Stimulated activated CD8-positive, alpha-beta memory T cell treated with anti-CD3 and anti-CD28 coated beads, Interleukin-12 subunit alpha, Interleukin-12 subunit beta, amount 100 ng/mL, for 24 hours (primary cell): ENCODE measurements at regions not wholly inside any gene's neighbourhood (a gene's known extent, or its start where the extent isn't known, plus 50 kb on each side); places are given as distances from the start of the nearest gene placed in this dataset.
"Not testable (repeated sequence)": the region's sequence is repeated elsewhere in the genome, so short reads cannot be mapped to it uniquely, and the experiment has no call there.

Experiments used
- DNase-seq: peaks from one replicate; pipeline ENCODE4 v3.0.0-alpha.2; 2020; ENCODE audit errors: extremely low read depth

DNA sequence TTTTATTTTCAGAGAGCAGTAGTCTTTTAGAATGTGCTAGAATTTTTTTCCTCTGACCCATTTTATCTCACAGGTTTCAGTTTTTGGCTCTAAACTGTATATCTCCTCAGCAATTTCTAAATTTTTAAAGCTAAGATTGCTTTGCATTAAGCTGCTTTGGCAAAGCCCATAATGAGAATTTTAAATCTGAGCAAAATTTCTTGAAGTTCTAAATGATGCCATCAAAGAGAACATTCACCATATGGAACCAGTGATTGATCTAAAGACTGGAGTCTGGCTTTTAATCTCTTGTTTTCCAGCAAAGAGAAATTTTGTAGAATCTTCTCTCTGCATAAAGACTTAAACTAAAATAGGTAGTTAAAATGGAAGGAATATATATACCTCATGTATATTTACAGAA, 313.6 kb downstream of the TBC1D32 start:
- no peak for DNase-seq

- DNase-seq, result no peak
Observed at GRCh38 chr6:121008553-121008952, 325.7 kb downstream of the TBC1D32 start.

DNA sequence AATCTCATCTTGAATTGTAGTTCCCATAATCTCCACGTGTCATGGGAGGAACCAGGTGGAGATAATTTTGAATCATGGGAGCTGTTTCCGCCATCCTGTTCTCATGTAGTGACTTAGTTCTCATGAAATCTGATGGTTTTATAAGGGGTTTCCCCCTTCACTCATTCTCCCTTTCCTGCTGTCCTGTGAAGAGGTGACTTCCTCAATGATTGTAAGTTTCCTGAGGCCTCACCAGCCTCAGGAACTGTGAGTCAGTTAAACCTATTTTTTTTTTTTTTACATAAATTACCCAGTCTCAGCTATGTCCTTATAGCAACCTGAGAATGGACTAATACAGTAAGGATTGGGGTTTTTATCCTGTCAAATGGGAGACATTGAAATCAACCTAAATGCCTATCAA, 328.3 kb downstream of the TBC1D32 start:
- no peak for DNase-seq

DNA sequence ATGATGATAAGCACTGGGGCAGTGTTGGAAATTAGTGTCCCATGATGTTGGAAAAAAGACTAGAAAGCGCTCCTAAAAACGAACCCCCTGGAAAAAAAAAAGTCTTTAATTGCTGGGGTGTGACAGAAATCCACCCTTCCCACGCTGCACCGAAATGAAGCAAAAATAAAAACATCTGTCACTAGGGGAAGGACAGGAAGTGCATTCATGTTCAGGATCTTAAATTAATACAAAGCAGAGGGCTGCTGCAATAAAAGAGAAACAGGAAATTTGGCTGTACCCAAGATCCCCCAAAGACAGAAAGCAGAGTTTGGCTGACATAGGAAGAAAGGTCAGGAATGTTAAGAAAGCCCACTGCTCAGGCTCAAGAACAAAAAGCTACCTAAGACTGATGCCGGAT, 333.9 kb downstream of the TBC1D32 start:
- DNase-seq, result no peak

DNA sequence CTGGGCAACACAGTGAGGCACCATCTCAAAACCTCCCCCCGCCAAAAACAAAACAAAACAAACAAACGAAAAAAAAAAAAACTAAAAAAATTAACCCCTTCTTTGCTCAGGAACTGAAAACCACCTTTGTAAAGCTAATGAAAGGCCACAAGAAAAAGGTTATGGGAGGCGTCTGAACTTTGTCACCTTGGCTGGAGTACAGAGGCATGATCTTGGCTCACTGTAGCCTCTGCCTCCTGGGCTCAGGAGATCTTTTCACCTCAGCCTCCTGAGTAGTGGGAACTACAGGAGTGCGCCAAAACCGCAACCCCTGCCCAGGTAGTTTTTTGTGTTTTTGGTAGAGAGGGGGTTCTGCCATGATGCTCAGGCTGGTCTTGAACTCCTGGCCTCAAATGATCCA, 337.9 kb downstream of the TBC1D32 start:
- DNase-seq, result no peak

- no peak for DNase-seq
Observed at GRCh38 chr6:120994573-120994967, 339.7 kb downstream of the TBC1D32 start.

GRCh38 chr6:120993929-120994572, 340.2 kb downstream of the TBC1D32 start:
- no peak for DNase-seq

- no peak for DNase-seq
Observed at GRCh38 chr6:120992257-120992656, 342.0 kb downstream of the TBC1D32 start.

DNA sequence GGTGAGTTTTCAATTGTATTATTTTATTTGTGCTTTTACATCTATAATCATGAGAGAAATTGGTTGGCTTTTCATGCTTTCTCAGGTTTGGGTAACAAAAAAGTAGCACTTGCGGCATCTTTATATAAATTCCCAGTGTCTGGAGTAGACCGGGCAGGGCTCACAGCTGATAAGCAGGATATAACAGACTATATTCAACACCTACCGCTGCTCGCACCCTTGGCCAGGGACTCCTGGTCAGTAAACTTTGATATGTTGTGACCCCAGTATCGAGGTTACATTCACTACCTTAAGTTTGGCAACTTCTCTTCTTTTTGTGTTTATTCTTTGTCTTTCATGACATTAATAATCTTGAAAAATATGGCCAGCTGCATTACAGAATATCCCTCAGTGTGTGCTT, 343.4 kb downstream of the TBC1D32 start:
- no peak for DNase-seq

DNA sequence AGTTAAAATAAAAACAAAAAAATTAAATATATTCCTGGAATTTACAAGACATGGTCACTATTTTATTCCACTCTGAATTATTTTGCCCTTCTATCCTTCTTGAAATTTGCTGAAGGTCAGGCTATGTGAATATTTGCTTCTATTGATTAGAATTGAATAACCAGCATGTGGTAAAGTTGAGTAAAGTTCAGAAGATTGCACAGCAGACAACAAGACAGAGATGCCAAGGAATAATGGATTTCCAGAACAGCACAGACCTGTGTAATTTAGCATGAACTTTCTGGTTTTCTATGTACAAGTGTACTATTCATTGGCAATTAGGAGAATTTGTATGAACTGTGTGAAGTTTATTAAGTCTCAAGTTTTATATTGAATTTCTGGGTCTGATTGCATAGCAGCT, 352.4 kb downstream of the TBC1D32 start:
- DNase-seq, result no peak

DNA sequence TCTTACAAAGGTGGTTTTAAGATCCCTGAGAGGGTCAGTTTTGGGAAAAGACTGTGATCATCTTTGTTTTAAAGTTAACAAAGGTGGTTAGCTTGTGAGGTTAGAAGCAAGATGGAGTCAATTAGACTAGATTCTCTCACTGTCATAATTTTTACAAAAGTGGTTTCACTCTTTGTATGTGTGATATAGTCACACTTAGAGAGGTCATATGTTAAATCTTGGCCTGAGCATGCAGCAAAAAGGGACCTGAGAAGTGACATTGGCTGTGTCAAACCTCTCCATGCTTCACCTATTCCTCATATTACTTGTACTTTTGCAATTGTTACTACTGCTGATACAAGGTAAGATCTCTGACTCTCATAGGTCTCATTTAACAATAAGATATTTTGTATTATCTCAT, 368.0 kb downstream of the TBC1D32 start:
- no peak for DNase-seq

GRCh38 chr6:120965814-120966213, 368.5 kb downstream of the TBC1D32 start:
- DNase-seq, result no peak

DNA sequence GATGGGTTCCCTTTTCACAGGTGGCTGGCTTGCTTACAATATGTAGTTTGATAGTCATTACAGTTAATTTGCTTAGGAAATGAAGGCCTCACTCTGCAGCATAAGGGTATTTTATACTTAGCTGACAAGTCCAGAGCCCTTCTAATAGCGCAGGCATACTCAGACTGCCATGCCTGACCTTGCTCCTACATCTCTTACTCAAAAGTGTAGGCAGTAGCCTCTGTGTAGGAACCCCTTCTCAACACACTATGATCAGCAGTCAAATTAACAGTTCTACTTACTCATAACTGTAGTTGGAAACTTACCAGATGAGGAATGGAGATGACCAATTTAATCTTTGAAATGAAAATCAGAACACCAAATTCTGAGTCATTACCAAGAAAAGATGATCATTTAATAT, 373.5 kb downstream of the TBC1D32 start:
- DNase-seq, result no peak

DNA sequence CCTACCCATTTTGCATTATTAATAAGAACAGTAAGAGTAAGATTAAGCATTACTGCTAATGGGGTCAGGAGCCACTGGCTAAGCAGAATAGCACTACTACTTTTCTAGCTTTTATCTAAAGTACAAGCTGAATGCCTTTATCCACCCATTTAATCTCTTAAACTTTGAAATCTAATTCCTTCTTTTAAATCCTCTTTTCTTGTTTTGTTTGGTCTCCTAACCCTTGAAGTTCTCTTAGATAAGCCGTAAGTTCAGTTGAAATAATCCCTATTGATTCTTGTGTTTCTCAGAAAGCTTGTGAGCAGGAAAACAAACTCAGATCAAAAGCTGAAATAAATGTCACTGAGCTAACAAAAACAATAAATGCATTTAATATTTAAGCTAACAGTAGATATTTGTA, 380.2 kb downstream of the TBC1D32 start:
- no peak for DNase-seq

DNA sequence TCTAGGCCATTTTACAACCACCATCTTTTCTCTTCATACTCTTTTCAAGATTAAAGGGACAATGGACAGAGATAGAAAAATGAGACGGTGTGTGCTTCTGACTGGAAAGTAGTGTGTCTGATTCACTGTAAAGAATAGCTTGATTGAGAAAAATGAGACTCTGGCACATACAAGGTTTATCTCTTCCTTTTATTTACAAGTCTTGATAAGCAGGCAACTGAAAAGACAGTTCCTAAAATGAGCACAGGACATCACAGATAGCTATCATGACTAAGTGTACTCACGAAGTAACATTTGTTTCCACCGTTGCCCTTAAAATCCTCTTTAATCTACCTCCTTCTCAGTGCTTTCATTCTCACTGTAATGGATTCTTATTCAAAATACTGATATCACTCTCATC, 383.0 kb downstream of the TBC1D32 start:
- no peak for DNase-seq

DNA sequence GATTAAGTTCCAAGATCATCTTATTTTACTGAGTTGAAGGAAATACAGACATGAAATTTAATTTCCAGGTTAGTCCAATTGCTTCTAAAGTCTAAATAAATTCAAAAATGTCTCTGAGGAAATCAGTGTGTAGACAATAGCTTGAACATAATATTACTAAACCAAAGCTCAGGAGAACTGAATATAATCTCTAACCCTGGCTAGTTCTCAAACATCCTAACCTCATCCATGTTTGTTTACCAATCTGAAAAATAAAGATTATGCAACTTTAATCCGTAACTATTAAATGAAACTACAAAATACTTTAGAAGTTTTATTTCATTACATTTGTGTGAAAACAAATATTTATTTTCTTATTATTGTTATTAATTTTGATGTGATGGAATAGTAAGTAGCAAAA, 387.2 kb downstream of the TBC1D32 start:
- DNase-seq, result no peak

- no peak for DNase-seq
Observed at GRCh38 chr6:120945905-120946594, 388.2 kb downstream of the TBC1D32 start.

GRCh38 chr6:120938876-120939472, 395.3 kb downstream of the TBC1D32 start:
- no peak for DNase-seq

DNA sequence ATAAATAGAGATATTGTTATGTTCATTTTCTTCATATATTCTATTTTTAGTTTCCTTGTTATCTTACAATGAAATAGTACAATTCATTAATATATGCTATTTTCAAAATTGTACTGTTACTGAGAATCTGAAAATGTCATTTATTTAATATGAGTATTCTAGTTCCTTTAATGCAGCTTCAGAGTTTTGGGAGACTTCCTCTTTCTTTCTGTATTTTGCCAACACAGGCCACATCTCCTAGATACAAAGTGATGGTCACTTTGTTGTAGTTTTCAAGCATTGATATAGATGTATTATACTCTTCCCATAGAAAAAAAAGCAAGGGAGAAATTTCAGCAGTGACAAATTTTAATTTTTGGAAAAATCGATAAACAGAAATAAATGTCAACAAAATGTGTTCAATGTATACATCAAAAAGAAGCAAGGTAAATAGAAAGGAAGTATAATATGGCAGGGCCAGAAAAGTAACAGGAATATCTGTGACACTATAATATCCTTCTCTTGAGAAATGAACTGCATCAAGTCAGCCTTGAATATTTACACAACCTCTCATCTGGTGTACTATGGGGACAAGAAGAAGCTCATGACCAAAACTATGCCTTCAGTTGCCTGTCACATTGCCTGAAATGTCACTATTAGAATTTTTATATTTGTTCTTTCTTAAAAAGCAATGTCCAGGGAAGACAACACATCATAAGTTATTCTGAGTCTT, 396.0 kb downstream of the TBC1D32 start:
- no peak for DNase-seq

DNA sequence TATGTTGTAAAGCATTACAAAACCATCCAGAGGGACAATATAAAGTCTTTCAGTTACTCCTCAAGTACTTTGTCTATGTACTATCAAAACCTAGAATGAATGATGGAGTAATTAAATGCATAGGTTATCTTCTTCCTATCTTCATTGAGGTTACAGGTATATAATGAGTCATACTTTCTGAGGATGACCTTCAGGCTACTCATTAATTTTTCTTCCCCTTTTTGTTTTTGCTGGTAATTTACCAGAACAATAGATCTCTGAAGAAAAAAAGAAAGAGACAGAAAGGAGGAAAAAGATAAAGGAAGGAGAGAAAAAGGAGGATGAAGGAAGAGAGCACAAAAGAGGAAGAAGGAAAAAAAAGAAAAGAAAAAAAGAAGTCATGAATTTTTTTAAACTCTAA, 398.4 kb downstream of the TBC1D32 start:
- no peak for DNase-seq

- DNase-seq, result no peak
Observed at GRCh38 chr6:120935016-120935415, 399.3 kb downstream of the TBC1D32 start.

GRCh38 chr6:120931520-120932180, 402.6 kb downstream of the TBC1D32 start:
- DNase-seq, result not testable (repeated sequence)
